ENCODE measurements at regions not wholly inside any gene's neighbourhood (a gene's known extent, or its start where the extent isn't known, plus 50 kb on each side); places are given as distances from the start of the nearest gene placed in this dataset.

GRCh38 chr10:111944331-111944730, 239.2 kb downstream of the GPAM start:
- DNase-seq (ENCODE audit: insufficient read length, low spot score) (no peak), FAIRE-seq (no peak)
- TF ChIP-seq POLR2AphosphoS5 (IDR thresholded peaks at IDR 0.05; ENCODE audit: low read depth, low read length) (no peak), POLR2A (IDR thresholded peaks at IDR 0.05; ENCODE audit: low read depth, low read length) (no peak), TAF1 (IDR thresholded peaks at IDR 0.05; ENCODE audit: low read depth, low read length) (no peak), POU2F2 (IDR thresholded peaks at IDR 0.05; ENCODE audit: low read depth, low read length) (no peak)

- DNase-seq (ENCODE audit: insufficient read length, low spot score) (no peak), FAIRE-seq (no peak)
- no peak for TF ChIP-seq POLR2AphosphoS5 (IDR thresholded peaks at IDR 0.05; ENCODE audit: low read depth, low read length)
- TF ChIP-seq PAX5 (IDR thresholded peaks at IDR 0.05; ENCODE audit: insufficient read depth, low read length, severe bottlenecking) = no peak
- no peak for TF ChIP-seq TAF1 (IDR thresholded peaks at IDR 0.05; ENCODE audit: low read depth, low read length)
- no peak for TF ChIP-seq SPI1 (IDR thresholded peaks at IDR 0.05; ENCODE audit: low read depth, low read length)
- no peak for TF ChIP-seq POLR2A (IDR thresholded peaks at IDR 0.05; ENCODE audit: low read depth, low read length)
- TF ChIP-seq POU2F2 (IDR thresholded peaks at IDR 0.05; ENCODE audit: low read depth, low read length) = no peak
Observed at GRCh38 chr10:111953949-111954348, 229.6 kb downstream of the GPAM start.

- DNase-seq (ENCODE audit: insufficient read length, low spot score) (no peak), FAIRE-seq (no peak)
- TF ChIP-seq POLR2AphosphoS5 (IDR thresholded peaks at IDR 0.05; ENCODE audit: low read depth, low read length) (no peak), POLR2A (IDR thresholded peaks at IDR 0.05; ENCODE audit: low read depth, low read length) (no peak), POU2F2 (IDR thresholded peaks at IDR 0.05; ENCODE audit: low read depth, low read length) (no peak), SPI1 (IDR thresholded peaks at IDR 0.05; ENCODE audit: low read depth, low read length) (no peak), TAF1 (IDR thresholded peaks at IDR 0.05; ENCODE audit: low read depth, low read length) (no peak), PAX5 (IDR thresholded peaks at IDR 0.05; ENCODE audit: insufficient read depth, low read length, severe bottlenecking) (no peak)
Observed at GRCh38 chr10:111954386-111954785, 229.2 kb downstream of the GPAM start.

- FAIRE-seq (no peak), DNase-seq (ENCODE audit: insufficient read length, low spot score) (no peak)
- TF ChIP-seq POU2F2 (IDR thresholded peaks at IDR 0.05; ENCODE audit: low read depth, low read length) (no peak), TAF1 (IDR thresholded peaks at IDR 0.05; ENCODE audit: low read depth, low read length) (no peak), POLR2A (IDR thresholded peaks at IDR 0.05; ENCODE audit: low read depth, low read length) (no peak), POLR2AphosphoS5 (IDR thresholded peaks at IDR 0.05; ENCODE audit: low read depth, low read length) (no peak)
Observed at GRCh38 chr10:111956841-111957240, 226.7 kb downstream of the GPAM start.

GRCh38 chr10:111962951-111963350, 220.6 kb downstream of the GPAM start:
- DNase-seq (ENCODE audit: insufficient read length, low spot score) (no peak), FAIRE-seq (no peak)
- TF ChIP-seq POLR2A (IDR thresholded peaks at IDR 0.05; ENCODE audit: low read depth, low read length) (no peak), SPI1 (IDR thresholded peaks at IDR 0.05; ENCODE audit: low read depth, low read length) (no peak), POLR2AphosphoS5 (IDR thresholded peaks at IDR 0.05; ENCODE audit: low read depth, low read length) (no peak), POU2F2 (IDR thresholded peaks at IDR 0.05; ENCODE audit: low read depth, low read length) (no peak), TAF1 (IDR thresholded peaks at IDR 0.05; ENCODE audit: low read depth, low read length) (no peak), PAX5 (IDR thresholded peaks at IDR 0.05; ENCODE audit: insufficient read depth, low read length, severe bottlenecking) (no peak)

GRCh38 chr10:111967116-111967515, 216.4 kb downstream of the GPAM start:
- no peak for DNase-seq (ENCODE audit: insufficient read length, low spot score)

GRCh38 chr10:111967547-111967946, 216.0 kb downstream of the GPAM start:
- FAIRE-seq (no peak), DNase-seq (ENCODE audit: insufficient read length, low spot score) (no peak)
- TF ChIP-seq SPI1 (IDR thresholded peaks at IDR 0.05; ENCODE audit: low read depth, low read length) (no peak), PAX5 (IDR thresholded peaks at IDR 0.05; ENCODE audit: insufficient read depth, low read length, severe bottlenecking) (no peak), POLR2A (IDR thresholded peaks at IDR 0.05; ENCODE audit: low read depth, low read length) (no peak), POU2F2 (IDR thresholded peaks at IDR 0.05; ENCODE audit: low read depth, low read length) (no peak)

More at GRCh38 chr10:111967116-111967515, 216.4 kb downstream of the GPAM start:
- no peak for TF ChIP-seq POLR2AphosphoS5 (IDR thresholded peaks at IDR 0.05; ENCODE audit: low read depth, low read length)
- TF ChIP-seq PAX5 (IDR thresholded peaks at IDR 0.05; ENCODE audit: insufficient read depth, low read length, severe bottlenecking) = no peak
- no peak for TF ChIP-seq POLR2A (IDR thresholded peaks at IDR 0.05; ENCODE audit: low read depth, low read length)
- no peak for TF ChIP-seq TAF1 (IDR thresholded peaks at IDR 0.05; ENCODE audit: low read depth, low read length)
- TF ChIP-seq POU2F2 (IDR thresholded peaks at IDR 0.05; ENCODE audit: low read depth, low read length) = no peak
- no peak for TF ChIP-seq SPI1 (IDR thresholded peaks at IDR 0.05; ENCODE audit: low read depth, low read length)
- FAIRE-seq = no peak

- no peak for TF ChIP-seq PAX5 (IDR thresholded peaks at IDR 0.05; ENCODE audit: insufficient read depth, low read length, severe bottlenecking)
- TF ChIP-seq SPI1 (IDR thresholded peaks at IDR 0.05; ENCODE audit: low read depth, low read length) = no peak
- TF ChIP-seq POLR2A (IDR thresholded peaks at IDR 0.05; ENCODE audit: low read depth, low read length) = no peak
- TF ChIP-seq TAF1 (IDR thresholded peaks at IDR 0.05; ENCODE audit: low read depth, low read length) = no peak
- TF ChIP-seq POLR2AphosphoS5 (IDR thresholded peaks at IDR 0.05; ENCODE audit: low read depth, low read length) = no peak
- TF ChIP-seq POU2F2 (IDR thresholded peaks at IDR 0.05; ENCODE audit: low read depth, low read length) = no peak
- FAIRE-seq (no peak), DNase-seq (ENCODE audit: insufficient read length, low spot score) (no peak)
Observed at GRCh38 chr10:111968647-111969046, 214.9 kb downstream of the GPAM start.

- FAIRE-seq = no peak
Observed at GRCh38 chr10:111970111-111970510, 213.5 kb downstream of the GPAM start.

GRCh38 chr10:111972109-111972508, 211.5 kb downstream of the GPAM start:
- TF ChIP-seq PAX5 (IDR thresholded peaks at IDR 0.05; ENCODE audit: insufficient read depth, low read length, severe bottlenecking) = no peak
- no peak for TF ChIP-seq TAF1 (IDR thresholded peaks at IDR 0.05; ENCODE audit: low read depth, low read length)
- TF ChIP-seq SPI1 (IDR thresholded peaks at IDR 0.05; ENCODE audit: low read depth, low read length) = no peak
- TF ChIP-seq POLR2A (IDR thresholded peaks at IDR 0.05; ENCODE audit: low read depth, low read length) = no peak
- no peak for TF ChIP-seq POLR2AphosphoS5 (IDR thresholded peaks at IDR 0.05; ENCODE audit: low read depth, low read length)
- DNase-seq (ENCODE audit: insufficient read length, low spot score) = no peak
- FAIRE-seq = no peak

More at GRCh38 chr10:111970111-111970510, 213.5 kb downstream of the GPAM start:
- no peak for DNase-seq (ENCODE audit: insufficient read length, low spot score)
- no peak for TF ChIP-seq PAX5 (IDR thresholded peaks at IDR 0.05; ENCODE audit: insufficient read depth, low read length, severe bottlenecking)
- TF ChIP-seq POLR2A (IDR thresholded peaks at IDR 0.05; ENCODE audit: low read depth, low read length) = no peak
- TF ChIP-seq SPI1 (IDR thresholded peaks at IDR 0.05; ENCODE audit: low read depth, low read length) = no peak
- TF ChIP-seq TAF1 (IDR thresholded peaks at IDR 0.05; ENCODE audit: low read depth, low read length) = no peak
- TF ChIP-seq POLR2AphosphoS5 (IDR thresholded peaks at IDR 0.05; ENCODE audit: low read depth, low read length) = no peak

Data from GM12891 (cell line).